Stomach smooth muscle (tissue), 2 donors: ENCODE measurements at regions not wholly inside any gene's neighbourhood (a gene's known extent, or its start where the extent isn't known, plus 50 kb on each side); places are given as distances from the start of the nearest gene placed in this dataset.

Source experiments
- H3K27ac ChIP-seq: one replicate; pipeline ENCODE4 v1.7.0; 2013; ENCODE audit warnings: mild to moderate bottlenecking, low read length, inconsistent platforms
- H3K27me3 ChIP-seq, 2 donors: one replicate each; pipeline ENCODE4 v1.7.0; 2013; ENCODE audit warnings: low read length in 2 of 2; ENCODE audit not compliant: insufficient read depth in 2 of 2, control insufficient read depth in 1 of 2
- H3K36me3 ChIP-seq, 2 donors: one replicate each; pipeline ENCODE4 v1.7.0; 2013; ENCODE audit warnings: low read length in 2 of 2; ENCODE audit not compliant: control insufficient read depth in 2 of 2, insufficient read depth in 2 of 2
- H3K4me1 ChIP-seq: one replicate; pipeline ENCODE4 v1.7.0; 2013; ENCODE audit warnings: low read length; ENCODE audit not compliant: control insufficient read depth, insufficient read depth
- H3K4me3 ChIP-seq, 2 donors: one replicate each; pipeline ENCODE4 v1.7.0; 2013; ENCODE audit warnings: low read length in 2 of 2
- H3K9ac ChIP-seq, 2 donors: one replicate each; pipeline ENCODE4 v1.7.0; 2013; ENCODE audit warnings: low read length in 2 of 2, mild to moderate bottlenecking in 1 of 2
- H3K9me3 ChIP-seq, 2 donors: one replicate each; pipeline ENCODE4 v1.7.0; 2013; ENCODE audit warnings: low read length in 2 of 2; ENCODE audit not compliant: control insufficient read depth in 2 of 2
- donor health status: healthy.
- donor health status: Pancreatic carcinoma.

DNA sequence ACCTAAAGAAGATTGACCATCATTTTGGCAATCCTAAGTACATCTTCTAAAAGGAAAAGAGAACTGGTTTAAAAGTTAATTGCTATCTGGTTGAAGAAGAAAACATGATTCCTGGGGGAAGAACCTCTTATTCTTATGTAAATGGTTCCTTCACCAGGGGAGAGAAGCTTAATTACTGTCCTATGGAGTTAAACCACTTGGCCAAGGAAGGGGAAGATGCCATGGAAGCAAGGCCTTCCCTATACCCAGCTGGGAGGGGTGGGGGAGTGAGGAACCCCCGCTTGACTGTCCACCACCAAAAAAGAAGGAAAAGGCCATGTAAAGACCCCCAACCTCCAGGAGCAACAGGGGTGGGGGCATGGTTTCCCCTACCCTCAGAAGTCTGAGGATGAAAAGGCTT, 962.1 kb downstream of the GRIK2 start:
- Histone ChIP-seq H3K27ac (no peak overlapping the region), H3K9me3 (no peaks in the 10 kb centered on the region), H3K9ac (no peak overlapping the region), H3K4me3 (no peak overlapping the region), H3K4me1 (no peaks in the 10 kb centered on the region), H3K36me3 (no peaks in the 10 kb centered on the region), H3K27me3 (no peaks in the 10 kb centered on the region)

DNA sequence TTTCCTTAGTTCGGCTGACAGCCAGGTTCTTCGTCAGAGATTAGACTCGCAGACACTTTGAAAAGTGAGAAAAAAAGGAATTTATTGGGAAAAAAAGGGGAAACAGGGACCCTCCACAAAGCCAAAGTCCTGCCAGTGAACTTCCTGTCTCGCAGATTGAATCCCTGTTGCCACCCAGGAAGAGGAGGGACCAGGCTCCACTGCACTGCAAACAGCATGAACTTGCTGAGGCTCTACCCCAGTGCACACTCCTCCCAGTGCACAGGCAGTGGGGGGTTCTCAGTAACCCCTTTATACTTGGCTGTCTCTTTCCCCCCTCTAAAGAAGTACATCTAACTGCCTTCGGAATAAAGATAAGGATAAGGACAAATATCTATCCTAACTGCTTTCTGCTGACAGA, 959.0 kb downstream of the GRIK2 start:
- Histone ChIP-seq H3K27me3 (no peaks in the 10 kb centered on the region), H3K4me1 (no peaks in the 10 kb centered on the region), H3K36me3 (no peaks in the 10 kb centered on the region), H3K27ac (no peak overlapping the region), H3K9me3 (no peaks in the 10 kb centered on the region), H3K4me3 (no peak overlapping the region), H3K9ac (no peak overlapping the region)

DNA sequence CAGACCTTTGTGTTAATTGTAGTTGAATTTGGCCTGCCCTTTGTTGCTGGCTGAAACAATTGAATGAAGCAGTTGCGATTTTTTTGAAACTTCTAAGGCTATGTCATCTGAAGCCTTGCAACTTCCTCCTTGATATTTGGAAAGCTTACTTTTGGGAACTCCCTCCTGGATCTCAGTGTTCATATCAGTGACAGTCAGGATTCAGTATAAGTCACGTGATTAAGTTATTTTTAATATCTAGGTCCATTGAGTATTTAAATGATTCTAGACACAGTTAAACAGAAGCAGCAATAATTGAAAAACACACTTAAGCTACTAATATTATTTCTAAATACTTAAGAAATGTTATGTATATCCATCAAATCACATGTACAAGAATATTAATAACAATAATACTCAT, 951.3 kb downstream of the GRIK2 start:
- no peak overlapping the region for H3K27ac ChIP-seq
- H3K27me3 ChIP-seq: no peaks in the 10 kb centered on the region
- no peak overlapping the region for H3K9ac ChIP-seq
- no peak overlapping the region for H3K4me3 ChIP-seq
- H3K36me3 ChIP-seq: no peaks in the 10 kb centered on the region
- no peaks in the 10 kb centered on the region for H3K9me3 ChIP-seq
- no peaks in the 10 kb centered on the region for H3K4me1 ChIP-seq

DNA sequence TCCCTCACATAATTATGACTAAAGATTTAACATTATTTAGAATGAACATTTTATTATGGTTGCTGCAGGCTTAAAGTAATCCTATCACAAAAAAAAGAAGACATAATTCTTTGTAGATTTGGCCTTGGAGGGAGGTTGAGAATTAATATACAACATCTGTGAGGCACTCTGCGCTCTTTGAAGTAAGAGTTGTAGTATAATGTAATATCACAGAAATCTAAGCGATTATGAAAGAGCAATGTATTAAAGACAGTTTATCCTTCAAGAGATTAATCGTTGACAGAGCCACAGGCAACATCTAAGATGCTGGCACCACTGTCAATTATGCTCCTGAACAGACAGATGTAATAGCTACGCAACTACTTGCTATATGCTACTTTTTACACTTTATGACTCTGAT, 946.8 kb downstream of the GRIK2 start:
- no peak overlapping the region for H3K27ac ChIP-seq
- no peaks in the 10 kb centered on the region for H3K27me3 ChIP-seq
- H3K9ac ChIP-seq: no peak overlapping the region
- no peaks in the 10 kb centered on the region for H3K36me3 ChIP-seq
- H3K4me3 ChIP-seq: no peak overlapping the region
- H3K9me3 ChIP-seq: no peaks in the 10 kb centered on the region
- no peaks in the 10 kb centered on the region for H3K4me1 ChIP-seq

- Histone ChIP-seq H3K27ac (no peak overlapping the region), H3K4me1 (no peaks in the 10 kb centered on the region)
Measured at GRCh38 chr6:102333736-102334135, 940.2 kb downstream of the GRIK2 start.

DNA sequence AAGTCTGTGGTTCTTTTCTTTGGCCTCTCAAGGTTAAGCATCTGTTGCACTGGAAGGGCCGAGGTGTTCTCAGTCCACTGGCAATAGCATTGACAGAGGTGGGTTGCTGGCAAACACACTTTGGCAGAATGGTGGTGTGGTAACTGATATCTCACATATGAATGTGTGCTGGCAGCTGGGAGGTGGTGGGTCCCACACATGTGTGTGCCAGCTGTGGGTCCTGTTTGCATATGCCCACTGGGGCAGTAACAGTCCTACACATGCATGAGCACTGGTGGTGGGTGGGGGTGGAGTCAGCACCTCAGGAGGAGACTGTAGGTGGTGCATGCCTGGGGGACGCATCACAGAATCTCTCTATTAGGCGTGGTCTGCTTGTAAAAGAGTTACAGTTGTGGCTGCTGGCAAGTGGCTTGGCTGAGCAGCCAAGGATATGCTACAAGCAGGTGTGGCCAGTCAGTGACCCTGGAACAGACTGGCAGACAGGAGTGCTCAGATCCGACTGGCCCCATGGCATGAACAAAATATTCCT, 934.3 kb downstream of the GRIK2 start:
- Histone ChIP-seq H3K4me3 (no peak overlapping the region), H3K36me3 (no peaks in the 10 kb centered on the region), H3K9ac (no peak overlapping the region), H3K4me1 (no peaks in the 10 kb centered on the region), H3K27ac (no peak overlapping the region), H3K27me3 (no peaks in the 10 kb centered on the region), H3K9me3 (peaks cover 0 to 3% of the 10 kb centered on the region in 2 donors)

More at GRCh38 chr6:102333736-102334135, 940.2 kb downstream of the GRIK2 start:
- Histone ChIP-seq H3K36me3 (no peaks in the 10 kb centered on the region), H3K9ac (no peak overlapping the region), H3K27me3 (no peaks in the 10 kb centered on the region), H3K4me3 (no peak overlapping the region), H3K9me3 (peaks cover 0 to 2% of the 10 kb centered on the region in 2 donors)

GRCh38 chr6:102313699-102314098, 920.2 kb downstream of the GRIK2 start:
- H3K27me3 ChIP-seq: no peaks in the 10 kb centered on the region
- H3K4me1 ChIP-seq: no peaks in the 10 kb centered on the region
- no peak overlapping the region for H3K9ac ChIP-seq
- no peak overlapping the region for H3K27ac ChIP-seq
- no peak overlapping the region for H3K4me3 ChIP-seq
- no peaks in the 10 kb centered on the region for H3K36me3 ChIP-seq
- H3K9me3 ChIP-seq: no peaks in the 10 kb centered on the region

DNA sequence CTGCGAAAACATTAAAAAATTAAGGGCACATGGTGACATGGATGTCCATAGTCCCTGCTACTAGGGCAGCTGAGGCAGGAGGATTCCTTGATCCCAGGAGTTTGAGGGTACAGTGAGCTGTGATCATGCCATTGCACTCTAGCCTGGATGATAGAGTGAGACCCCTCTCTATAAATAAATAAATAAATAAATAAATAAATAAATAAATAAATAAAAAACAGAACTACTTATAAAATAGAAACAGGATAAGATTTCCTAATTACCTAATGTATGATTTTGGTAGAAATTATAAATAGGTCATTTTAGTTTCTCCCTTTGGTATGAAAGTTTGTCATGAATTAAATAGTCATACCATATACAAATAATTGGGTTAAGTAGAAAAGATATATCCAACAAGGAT, 916.2 kb downstream of the GRIK2 start:
- Histone ChIP-seq H3K9ac (no peak overlapping the region), H3K36me3 (no peaks in the 10 kb centered on the region), H3K4me3 (no peak overlapping the region), H3K27ac (no peak overlapping the region), H3K4me1 (no peaks in the 10 kb centered on the region), H3K27me3 (no peaks in the 10 kb centered on the region), H3K9me3 (peaks cover 0 to 4% of the 10 kb centered on the region in 2 donors)

DNA sequence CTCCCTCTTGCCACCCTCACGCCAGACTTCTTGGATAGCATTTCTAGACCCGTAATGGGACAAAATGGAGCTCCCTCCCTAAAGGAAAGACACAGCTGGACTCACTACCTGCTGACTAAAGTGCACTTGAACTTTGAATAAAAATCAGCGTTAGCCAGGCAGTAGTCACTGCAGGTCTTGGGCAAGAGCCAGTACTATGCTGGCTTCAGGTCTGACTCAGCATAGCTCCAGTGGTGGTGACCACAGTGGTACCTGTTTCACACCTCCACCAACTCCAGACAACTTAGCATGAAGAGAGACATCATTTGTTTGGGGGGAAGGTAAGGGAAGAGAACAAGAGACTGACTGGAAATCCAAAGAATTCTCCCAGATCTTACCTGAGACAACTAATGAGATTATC, 906.8 kb downstream of the GRIK2 start:
- Histone ChIP-seq H3K4me3 (no peak overlapping the region), H3K36me3 (no peaks in the 10 kb centered on the region), H3K9ac (no peak overlapping the region), H3K27me3 (no peaks in the 10 kb centered on the region), H3K27ac (no peak overlapping the region), H3K9me3 (no peaks in the 10 kb centered on the region), H3K4me1 (no peaks in the 10 kb centered on the region)

DNA sequence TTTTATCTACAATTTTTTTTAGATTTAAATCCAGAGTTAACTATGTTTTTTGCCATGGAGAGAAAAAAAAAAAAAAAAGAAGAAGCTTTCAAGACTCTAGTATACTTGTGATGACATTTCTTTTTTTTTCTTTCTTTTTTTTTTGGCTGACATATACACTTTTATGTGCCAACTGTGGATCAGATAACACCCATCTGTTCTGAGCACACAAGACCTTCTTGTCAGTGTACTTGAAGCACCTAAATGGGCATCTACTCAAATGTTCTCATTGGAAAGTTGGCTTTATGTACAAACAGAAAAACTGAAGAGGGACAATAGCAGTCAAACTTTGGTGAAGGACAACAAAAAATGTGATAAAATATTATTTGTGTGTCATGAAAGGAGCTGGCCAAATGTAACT, 904.5 kb downstream of the GRIK2 start:
- H3K9ac ChIP-seq: no peak overlapping the region
- no peaks in the 10 kb centered on the region for H3K27me3 ChIP-seq
- H3K36me3 ChIP-seq: no peaks in the 10 kb centered on the region
- H3K9me3 ChIP-seq: no peaks in the 10 kb centered on the region
- H3K4me3 ChIP-seq: no peak overlapping the region
- no peak overlapping the region for H3K27ac ChIP-seq
- H3K4me1 ChIP-seq: no peaks in the 10 kb centered on the region
